GM19395 (cell line): ENCODE measurements at regions not wholly inside any gene's neighbourhood (a gene's known extent, or its start where the extent isn't known, plus 50 kb on each side); places are given as distances from the start of the nearest gene placed in this dataset.
"Not testable (repeated sequence)": the region's sequence is repeated elsewhere in the genome, so short reads cannot be mapped to it uniquely, and the experiment has no call there.

Source experiments
- ATAC-seq: cut with Tn5 transposase; IDR thresholded peaks from one replicate; pipeline ENCODE4 v1.9.1; 2021; ENCODE audit warnings: mild to moderate bottlenecking, moderate library complexity; ENCODE audit not compliant: unreplicated experiment

DNA sequence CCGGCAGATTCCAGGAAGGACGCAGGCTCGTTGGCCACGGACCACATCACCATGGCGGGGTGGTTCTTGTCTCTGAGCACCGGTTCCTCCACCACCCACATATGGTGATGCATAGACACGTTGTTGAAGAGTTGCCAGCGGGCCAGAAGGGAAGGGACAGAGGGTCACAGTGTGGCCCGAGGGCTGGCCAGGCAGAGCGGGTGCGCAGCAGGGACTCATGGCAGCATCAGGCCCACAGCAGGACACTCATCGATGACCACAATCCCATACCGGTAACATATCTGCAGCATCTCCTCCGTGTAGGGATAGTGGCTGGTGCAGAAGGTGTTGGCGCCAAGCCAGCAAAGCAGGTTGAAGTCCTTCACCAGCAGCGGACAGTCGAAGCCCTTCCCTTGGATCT lies 469.2 kb upstream of the FAM174A start:
- not testable (repeated sequence) for ATAC-seq

DNA sequence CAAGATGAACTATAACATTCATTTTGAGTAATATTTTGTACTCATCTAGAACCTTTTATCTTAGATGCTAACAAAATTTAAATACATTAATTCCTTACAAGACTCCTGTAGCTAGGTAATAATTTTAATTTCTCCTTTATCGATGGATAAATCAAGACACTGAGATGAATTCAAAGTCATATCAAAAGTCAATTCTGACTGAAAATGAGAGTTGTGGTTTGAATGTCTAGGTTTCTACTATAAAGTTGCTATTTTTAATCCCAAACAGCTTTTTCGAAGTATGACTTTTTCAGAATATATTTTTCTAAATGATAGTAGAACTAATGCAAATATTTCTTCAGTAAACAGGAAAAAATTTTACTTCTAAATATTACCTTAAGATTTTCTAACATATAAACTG lies 491.7 kb upstream of the FAM174A start:
- peak; percentile 43 for ATAC-seq

DNA sequence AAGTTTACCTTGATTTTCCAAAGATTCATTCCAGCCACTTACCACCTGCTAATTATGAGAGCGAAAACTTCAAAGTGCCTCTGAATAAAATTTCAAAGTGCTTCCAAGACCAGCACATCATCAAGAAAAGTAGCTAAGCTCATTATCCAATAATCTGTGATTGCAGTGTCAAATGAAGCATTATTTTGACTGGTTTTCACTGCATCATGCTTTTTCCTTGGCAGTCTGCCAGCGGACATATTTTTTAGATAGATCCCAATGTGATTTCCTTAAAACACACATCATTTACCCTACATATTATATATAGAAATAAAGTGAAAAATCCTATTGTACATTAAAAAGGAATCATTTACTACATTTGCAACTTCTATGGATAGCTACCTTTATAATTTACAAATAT lies 508.6 kb upstream of the FAM174A start:
- no peak for ATAC-seq

- ATAC-seq, result no peak
Observed at GRCh38 chr5:100023536-100023935, 511.6 kb upstream of the FAM174A start.

- ATAC-seq, result no peak
Observed at GRCh38 chr5:100017520-100018262, 517.5 kb upstream of the FAM174A start.

- ATAC-seq, result not testable (repeated sequence)
Observed at GRCh38 chr5:100013305-100013704, 521.9 kb upstream of the FAM174A start.

- ATAC-seq, result not testable (repeated sequence)
Observed at GRCh38 chr5:100011160-100011559, 524.0 kb upstream of the FAM174A start.

- ATAC-seq, result no peak
Observed at GRCh38 chr5:100004969-100005368, 530.2 kb upstream of the FAM174A start.

- no peak for ATAC-seq
Observed at GRCh38 chr5:99998319-99998718, 536.9 kb upstream of the FAM174A start.

DNA sequence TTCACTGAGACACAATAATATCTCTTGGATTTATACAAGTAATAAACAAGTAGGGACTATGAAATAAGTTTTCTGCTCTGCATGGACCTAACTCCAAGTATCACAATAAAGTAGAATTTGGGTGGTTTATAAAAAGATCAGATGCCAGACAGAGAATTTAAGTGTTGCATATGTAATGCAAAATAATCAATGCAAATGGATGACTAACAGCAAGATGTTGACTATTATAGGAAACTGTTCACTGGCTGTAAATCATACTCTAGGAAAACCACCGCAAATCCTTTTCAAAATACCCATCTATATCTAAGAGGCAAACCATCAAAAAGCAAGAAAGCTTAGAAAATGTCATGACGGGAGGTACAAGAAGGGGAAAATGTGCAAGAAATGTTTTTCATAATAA lies 539.8 kb upstream of the FAM174A start:
- ATAC-seq, result no peak

DNA sequence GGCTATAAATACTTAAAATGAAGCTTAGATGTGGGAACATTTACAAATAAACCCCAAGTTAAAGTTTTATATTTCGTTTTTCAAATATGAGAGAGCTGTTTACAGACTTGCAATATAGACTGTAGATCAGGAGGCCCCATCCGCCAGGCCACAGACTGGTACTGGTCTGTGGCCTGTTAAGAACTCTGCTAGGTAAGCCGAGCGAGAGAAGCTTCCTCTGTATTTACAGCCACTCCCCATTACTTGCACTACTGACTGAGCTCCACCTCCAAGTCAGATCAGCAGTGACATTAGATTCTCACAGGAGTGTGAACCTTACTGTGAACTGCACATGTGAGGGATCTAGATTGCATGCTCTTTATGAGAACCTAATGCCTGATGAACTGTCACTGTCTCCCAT lies 561.4 kb upstream of the FAM174A start:
- ATAC-seq, result no peak

GRCh38 chr5:99955962-99956361 lies 579.2 kb upstream of the FAM174A start:
- ATAC-seq, result no peak

GRCh38 chr5:99955006-99955405 lies 580.2 kb upstream of the FAM174A start:
- ATAC-seq, result no peak

DNA sequence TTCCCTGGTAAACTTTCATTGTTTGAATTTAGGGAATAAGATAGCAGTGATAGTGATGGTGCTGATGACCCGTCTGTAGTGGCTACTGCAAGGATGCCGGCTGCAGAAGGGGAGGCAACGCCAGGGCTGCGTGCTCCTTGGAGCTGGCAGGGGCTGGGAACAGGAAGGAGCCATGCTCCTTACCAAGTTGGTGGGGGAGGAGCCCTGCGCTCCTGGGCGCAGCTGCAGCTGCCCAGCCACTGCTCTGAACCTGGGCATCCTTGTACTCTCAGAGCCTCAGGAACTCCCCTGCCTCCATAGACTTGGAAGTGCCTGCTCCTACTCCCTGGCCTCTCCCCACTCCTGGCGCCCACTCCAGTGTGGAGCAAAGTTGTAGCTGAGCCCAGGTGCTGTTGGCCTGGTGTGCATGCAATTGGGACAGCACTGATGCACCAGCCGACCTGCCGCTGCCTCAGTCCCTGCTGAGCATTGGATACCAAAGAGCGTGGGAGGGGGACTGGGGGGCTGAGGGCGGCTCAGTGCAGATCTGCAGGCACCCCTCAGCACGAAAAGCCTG lies 585.1 kb upstream of the FAM174A start:
- ATAC-seq, result no peak

- ATAC-seq, result no peak
Observed at GRCh38 chr5:99949361-99949760, 585.8 kb upstream of the FAM174A start.

GRCh38 chr5:99948850-99949249 lies 586.3 kb upstream of the FAM174A start:
- no peak for ATAC-seq

DNA sequence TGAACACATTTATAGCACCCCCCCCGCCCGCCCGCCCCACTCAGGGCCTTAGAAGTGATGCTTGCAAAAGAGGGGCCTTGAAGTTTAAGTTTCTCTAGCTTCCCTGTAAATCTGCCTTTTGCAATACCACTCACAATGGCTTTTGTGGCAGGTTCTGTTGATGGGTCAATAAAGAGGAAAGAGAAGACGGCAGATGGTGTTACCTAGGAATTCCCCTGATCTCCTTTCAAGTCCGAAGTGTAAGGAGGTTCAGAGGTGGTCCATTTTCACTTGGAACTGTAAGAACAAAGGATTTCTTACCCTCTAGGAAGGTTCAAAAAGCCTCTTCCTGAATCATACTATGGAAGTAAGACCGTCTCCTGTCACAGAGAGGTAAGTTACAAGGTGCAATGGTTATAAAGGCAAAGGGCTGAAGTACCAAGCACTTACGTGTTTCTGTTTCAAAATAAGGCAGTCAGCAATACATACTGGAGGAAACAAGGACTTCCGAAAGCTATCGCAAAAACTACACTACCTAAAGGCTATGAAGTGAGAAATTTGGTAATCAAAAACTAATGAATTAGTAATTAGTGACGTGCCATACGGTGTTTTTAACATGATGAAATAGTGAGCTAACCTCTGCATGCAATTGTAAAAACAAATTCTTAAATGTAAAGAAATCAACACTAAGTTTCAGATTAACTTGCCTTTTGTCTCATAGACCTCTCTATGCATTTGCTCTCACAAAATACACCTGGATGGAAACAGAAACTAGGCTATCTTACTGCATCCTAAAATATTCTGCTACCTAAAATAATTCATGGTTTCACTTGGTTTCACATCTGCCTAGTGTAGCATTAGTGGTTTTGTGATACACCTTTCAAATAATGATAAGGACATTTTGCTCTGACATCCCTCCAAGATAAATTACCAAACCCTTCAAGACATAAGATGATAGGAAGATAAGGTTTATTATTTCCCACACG lies 589.4 kb upstream of the FAM174A start:
- ATAC-seq, result peak; percentile 53

DNA sequence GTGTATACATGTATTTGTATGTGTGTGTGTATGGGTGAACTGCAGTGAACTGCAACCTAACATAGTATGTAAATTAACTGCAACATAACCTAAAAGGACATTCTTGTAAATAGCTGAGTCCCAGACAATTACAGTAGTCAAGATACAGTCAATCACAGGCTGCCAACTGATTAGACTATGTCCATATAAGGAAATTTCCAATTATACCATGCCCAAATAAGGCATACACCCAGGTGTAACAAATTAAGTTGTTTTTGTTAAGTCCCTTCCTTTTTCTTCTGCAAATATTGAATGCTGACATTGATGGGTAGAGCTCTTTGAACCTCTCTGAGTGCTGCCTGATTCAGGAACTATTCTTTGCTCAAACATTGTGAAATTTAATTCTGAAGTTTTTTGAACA lies 594.6 kb upstream of the FAM174A start:
- ATAC-seq, result no peak

GRCh38 chr5:99936911-99937310 lies 598.3 kb upstream of the FAM174A start:
- no peak for ATAC-seq

DNA sequence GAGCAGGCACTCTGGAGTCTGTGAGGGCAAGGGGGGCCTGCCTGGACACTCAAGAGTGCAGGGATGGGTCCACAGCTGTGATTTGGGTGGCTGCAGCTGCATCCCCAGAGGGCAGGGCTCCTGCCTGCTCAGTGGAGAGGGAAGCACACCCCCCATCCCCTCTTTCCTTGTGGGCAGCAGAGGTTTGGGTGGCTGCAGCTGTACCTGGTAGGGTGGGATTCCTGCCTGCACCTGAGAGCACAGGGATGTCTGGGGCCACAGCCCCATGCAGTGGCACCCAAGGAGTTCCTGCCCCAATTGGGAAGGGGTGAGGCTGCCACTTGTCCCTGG lies 605.4 kb upstream of the FAM174A start:
- no peak for ATAC-seq

- no peak for ATAC-seq
Observed at GRCh38 chr5:99929067-99929805, 605.9 kb upstream of the FAM174A start.
